ENCODE measurements at regions not wholly inside any gene's neighbourhood (a gene's known extent, or its start where the extent isn't known, plus 50 kb on each side); places are given as distances from the start of the nearest gene placed in this dataset.

DNA sequence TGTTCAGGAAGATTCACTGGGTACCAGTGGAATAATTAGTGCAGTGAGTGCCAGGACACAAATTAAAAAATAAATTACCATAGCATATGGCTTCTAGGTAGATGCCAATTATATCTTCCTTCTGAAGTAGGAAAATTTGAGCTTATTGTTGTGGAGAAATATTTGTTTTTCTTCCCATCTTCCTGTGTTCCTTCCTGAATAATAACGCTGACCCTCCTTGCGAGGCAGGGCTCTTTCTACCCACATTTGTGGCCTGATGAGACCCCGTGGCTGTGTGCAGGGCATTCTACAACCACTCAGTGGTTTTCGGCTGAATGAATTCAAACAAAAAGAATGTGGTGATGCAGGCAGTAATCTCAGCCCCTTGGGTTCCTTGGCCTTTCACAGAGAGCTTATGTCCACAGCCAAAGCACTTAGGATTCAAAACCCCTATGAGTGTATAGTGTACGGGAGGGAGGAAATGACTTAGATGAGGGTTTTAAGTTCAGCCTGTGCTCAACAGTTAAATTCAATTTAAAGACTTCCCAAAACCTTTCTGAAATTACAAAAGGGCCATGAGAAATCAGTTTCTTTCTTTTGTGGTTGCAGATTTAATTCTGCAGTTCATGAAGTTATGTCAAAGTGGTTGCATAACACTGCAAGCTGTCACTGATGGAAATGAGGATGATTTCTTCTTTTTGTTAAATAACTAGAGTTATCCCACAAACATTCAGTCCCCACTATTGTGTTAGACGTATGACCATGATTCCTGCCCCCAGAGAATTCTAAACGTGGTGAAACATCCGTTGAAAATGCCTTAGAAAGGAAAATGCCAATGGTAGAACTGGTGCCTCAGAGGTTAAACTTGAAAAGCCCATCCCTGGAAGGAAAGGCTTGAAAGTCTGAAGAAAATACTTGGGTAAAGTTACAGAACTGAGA lies 255.3 kb downstream of the FZD1 start:
- DNase-seq (ENCODE audit: low read depth), result peak; percentile 86

- DNase-seq (ENCODE audit: low read depth), result peak; percentile 46
Measured at GRCh38 chr7:91520645-91521044, 256.4 kb downstream of the FZD1 start.

DNA sequence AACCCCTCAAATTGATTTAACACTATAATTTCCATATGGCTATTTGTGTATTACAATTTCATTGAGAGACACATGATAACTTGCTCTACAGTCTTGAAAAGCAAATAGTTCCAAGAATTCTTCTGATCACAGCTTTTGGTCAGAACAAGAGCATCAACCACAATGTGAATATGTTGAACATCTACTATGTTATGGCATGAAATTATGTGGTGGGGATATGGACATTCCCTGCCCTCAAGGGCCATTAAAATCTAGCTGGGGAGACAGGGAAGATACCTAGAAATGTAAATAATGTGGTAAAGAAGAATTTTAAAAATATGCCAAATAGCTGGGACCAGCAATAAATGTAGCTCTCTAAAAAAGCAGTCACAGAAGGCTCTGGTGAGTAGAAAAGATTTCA lies 262.2 kb downstream of the FZD1 start:
- DNase-seq (ENCODE audit: low read depth), result no peak

- peak; percentile 49 for DNase-seq (ENCODE audit: low read depth)
Measured at GRCh38 chr7:91527460-91527859, 263.2 kb downstream of the FZD1 start.

- no peak for DNase-seq (ENCODE audit: low read depth)
Measured at GRCh38 chr7:91533996-91534395, 269.8 kb downstream of the FZD1 start.

DNA sequence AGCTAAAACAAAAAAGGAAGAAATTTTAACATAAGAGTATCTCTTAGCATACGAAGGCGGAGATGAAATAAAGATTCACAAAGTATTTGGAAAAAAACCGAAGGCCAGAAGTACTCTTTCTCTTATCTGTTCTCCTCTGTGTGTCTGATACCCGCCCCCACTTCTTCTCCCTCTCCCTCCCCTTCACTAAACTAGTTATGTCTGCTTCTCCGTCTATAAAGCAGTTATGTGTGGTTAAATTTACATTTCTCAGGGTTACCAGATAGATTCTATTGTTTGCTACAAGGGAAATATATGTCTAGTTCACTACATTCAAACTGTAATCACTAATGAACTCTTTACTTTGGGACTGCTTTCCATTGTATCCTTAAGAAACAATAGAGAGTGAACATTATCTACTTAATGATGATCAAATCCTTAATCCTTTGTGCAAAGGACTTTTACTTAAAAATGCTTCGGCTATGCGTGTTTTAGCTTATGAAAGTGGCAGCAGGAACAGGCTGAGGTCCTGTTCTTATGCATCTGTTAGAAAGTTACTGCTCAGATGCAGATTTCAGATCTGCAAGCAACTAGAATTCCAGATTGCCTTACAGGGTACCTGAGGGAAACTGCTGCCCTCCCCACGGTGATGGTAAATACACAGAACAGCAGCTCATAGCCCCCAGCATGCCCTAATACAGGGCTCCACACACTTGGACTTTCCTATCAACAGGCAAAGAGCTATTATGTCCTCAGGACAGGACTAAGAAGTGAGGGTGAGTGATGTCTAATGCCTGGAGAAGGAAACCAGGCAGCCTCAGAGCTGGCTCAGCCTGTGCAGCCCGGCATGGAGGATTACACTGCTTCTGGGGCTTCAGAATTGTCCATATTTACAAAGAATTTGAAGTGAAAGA lies 273.3 kb downstream of the FZD1 start:
- DNase-seq (ENCODE audit: low read depth), result no peak

DNA sequence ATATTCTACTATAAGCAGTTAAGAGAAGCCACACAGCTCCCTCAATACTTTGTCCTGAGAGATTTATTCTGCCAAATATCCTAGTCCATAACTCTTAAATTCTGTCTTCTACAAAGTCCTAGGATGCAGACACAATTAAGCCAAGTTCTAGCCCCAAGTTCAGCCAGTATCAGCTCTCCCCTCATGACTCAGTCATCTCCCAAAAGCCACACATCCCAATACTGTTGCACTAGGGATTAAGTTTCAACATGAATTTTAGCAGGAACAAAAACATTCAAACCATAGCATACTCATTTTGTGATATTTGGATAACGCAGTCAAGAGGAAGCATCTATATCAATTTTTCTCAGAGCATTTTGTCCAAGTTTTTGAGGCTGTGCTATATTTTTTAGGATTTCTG lies 277.4 kb downstream of the FZD1 start:
- DNase-seq (ENCODE audit: low read depth), result peak; percentile 70

DNA sequence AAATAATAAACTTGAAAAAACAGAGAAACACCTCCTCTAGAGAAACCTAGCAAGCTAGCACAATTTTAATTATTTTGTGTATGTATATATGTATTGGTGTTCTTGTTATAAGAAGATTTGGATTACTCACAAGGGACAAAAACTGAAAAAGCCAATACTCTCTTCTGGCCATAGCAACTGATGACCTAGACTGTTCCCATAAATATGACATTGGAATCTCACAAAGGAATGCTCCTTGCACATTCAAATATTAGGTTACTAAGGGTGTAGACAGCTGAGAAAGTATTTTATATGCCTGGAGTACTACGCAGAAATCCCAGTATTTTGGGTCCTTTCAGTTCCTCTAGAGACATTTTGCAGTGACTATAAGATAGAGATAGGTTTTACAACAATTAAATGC lies 279.4 kb downstream of the FZD1 start:
- DNase-seq (ENCODE audit: low read depth), result peak; percentile 45

- no peak for DNase-seq (ENCODE audit: low read depth)
Measured at GRCh38 chr7:91549878-91550277, 285.6 kb downstream of the FZD1 start.

GRCh38 chr7:91550931-91551330 lies 286.7 kb downstream of the FZD1 start:
- no peak for DNase-seq (ENCODE audit: low read depth)

- no peak for DNase-seq (ENCODE audit: low read depth)
Measured at GRCh38 chr7:91551377-91552175, 287.3 kb downstream of the FZD1 start.

- no peak for DNase-seq (ENCODE audit: low read depth)
Measured at GRCh38 chr7:91553410-91553895, 289.2 kb downstream of the FZD1 start.

DNA sequence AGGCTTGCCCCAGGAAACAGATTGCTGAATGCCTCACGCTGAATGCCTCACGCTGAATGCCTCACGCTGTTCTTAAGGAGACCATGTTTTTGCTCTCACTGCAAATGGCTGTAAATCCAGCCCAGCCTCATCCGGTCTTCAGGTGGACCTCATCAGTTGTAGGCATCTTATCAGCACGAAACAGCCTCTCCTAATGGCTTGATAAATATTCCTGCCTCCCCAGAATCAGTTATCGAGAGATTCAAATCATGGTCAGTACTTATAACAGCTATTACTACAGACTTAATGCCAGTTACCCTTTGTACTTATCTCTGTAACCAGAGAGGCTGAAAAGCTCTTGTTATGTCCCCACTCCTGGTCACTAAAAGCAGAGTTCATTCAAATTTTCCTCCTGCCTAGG lies 290.6 kb downstream of the FZD1 start:
- no peak for DNase-seq (ENCODE audit: low read depth)

GRCh38 chr7:91556239-91556638 lies 292.0 kb downstream of the FZD1 start:
- DNase-seq (ENCODE audit: low read depth), result no peak

DNA sequence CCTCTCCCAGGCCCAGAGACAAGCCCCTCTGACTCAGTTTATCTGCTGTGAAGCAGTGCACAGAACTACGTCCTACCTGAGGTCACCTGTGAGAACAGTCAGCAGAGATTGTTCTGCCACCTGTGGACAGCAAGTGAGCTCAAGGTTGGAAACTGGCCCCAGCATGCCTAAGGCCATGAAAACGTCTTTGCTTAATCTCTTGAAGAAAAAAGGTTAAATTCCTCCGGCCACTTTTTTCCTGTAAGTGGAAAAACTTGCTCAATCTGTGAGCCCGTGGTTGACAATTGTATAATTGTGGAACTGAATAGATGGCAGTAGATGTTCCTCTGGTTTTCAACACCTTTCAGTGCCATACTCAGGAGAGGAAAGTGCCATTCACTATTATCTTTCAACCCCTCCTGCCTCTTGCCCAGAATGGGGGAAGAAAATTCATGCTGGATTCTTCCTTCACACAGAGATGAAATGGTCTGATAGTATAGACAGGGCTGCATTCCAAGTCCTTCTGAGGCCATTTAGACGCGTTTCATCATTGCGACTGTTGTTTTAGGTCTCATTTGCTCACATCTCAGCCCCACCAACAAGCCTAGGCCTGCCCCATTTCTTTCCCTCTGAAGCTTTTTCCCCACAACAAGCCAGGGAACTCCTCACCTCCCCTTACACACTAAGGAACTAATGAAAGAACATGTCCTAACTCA lies 292.9 kb downstream of the FZD1 start:
- no peak for DNase-seq (ENCODE audit: low read depth)

DNA sequence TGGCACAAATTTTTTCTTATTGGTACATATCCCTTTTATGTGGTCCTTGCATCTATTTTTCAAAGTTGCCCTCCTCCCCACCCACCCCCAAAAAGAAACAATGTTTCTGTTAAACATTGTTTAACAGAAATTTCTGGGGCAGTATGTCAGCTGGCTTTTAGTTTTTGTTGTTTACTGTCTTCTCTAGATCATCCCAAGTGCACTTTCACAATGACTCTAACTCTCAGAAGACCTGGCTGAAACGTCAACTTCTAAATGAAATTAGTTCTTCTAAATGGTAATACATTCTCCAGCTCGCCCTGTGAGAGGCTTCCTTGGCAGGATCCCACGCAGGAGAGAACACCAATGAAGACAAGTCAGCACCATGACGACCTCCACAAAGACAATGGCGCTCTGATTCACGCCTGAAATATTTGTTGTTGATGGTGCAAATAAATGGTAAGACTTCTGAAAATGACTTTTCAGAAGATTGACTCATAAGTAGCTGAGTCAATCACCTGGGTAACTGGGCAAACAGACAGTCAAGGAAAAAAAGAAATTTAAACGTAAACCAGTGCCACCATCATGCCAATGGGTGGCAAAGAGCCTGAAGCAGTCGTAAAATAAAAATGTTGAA lies 293.7 kb downstream of the FZD1 start:
- DNase-seq (ENCODE audit: low read depth), result peak; percentile 99

GRCh38 chr7:91559947-91560346 lies 295.7 kb downstream of the FZD1 start:
- no peak for DNase-seq (ENCODE audit: low read depth)

GRCh38 chr7:91564101-91564500 lies 299.9 kb downstream of the FZD1 start:
- no peak for DNase-seq (ENCODE audit: low read depth)

DNA sequence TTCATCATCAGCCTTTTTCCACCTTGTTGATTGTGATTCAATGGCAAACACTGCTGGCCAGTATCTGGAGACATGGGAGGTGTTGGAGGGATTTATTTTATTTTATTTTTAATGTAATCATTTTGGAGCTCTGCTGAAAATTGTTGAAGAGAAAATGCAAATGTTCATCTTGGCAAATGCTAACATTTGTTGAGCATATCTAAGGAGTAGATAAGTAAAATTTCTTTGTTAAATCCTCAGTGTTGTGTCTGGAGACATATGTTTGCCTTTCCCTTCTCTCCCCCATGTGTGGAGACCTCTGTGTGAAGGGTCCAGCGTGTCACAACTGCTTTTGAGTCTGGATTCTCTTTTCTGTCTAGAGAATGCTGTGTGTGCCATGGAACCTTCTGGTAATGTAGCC lies 300.3 kb downstream of the FZD1 start:
- DNase-seq (ENCODE audit: low read depth), result no peak

Data from LHCN-M2 (cell line).